ENCODE measurements at regions not wholly inside any gene's neighbourhood (a gene's known extent, or its start where the extent isn't known, plus 50 kb on each side); places are given as distances from the start of the nearest gene placed in this dataset.
"Not testable (repeated sequence)": the region's sequence is repeated elsewhere in the genome, so short reads cannot be mapped to it uniquely, and the experiment has no call there.

DNA sequence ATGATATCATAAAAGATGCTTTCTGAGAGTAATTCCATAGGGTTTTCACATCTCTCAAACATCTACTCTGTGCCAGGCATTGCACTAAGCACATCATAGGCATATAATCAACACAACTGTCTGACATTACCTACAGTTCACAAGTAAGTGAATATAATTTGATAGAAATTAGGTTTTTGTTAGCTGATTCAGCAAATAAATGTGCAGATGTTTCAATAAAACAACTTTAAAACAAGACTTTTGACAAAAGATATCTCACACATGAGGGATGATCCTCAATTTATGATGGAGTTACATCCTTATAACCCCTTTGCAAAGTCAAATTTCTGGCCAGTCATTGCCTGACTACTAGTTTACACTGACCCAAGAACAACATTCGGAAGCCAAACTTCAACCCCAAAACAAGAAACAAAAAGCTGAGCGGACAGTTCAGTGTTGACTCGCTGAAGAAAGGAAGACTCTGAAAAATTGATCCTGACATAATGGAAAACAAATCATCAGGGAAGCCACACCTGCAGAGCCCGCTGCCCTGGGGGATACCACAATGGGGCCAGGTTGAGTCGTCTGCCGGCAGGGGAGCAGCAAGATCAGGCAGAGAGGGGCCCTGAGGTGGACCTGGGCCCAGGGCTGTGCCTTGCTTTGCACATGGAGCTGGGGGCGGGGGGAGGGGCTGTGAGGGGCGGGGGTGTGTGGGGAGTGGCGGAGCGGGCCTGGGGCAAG lies 739.2 kb upstream of the GJE1 start:
- H3K27ac ChIP-seq (ENCODE audit: poor library complexity, severe bottlenecking), result no peak overlapping the region
- no peaks in the 10 kb centered on the region for H3K36me3 ChIP-seq (ENCODE audit: low read depth)
- TF ChIP-seq, protein P1, sequence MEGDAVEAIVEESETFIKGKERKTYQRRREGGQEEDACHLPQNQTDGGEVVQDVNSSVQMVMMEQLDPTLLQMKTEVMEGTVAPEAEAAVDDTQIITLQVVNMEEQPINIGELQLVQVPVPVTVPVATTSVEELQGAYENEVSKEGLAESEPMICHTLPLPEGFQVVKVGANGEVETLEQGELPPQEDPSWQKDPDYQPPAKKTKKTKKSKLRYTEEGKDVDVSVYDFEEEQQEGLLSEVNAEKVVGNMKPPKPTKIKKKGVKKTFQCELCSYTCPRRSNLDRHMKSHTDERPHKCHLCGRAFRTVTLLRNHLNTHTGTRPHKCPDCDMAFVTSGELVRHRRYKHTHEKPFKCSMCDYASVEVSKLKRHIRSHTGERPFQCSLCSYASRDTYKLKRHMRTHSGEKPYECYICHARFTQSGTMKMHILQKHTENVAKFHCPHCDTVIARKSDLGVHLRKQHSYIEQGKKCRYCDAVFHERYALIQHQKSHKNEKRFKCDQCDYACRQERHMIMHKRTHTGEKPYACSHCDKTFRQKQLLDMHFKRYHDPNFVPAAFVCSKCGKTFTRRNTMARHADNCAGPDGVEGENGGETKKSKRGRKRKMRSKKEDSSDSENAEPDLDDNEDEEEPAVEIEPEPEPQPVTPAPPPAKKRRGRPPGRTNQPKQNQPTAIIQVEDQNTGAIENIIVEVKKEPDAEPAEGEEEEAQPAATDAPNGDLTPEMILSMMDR (IDR thresholded peaks at IDR 0.05; ENCODE audit: poor library complexity, severe bottlenecking), result no peak
- ATAC-seq (ENCODE audit: low read depth), result no peak
- H3K4me3 ChIP-seq (ENCODE audit: severe bottlenecking), result no peak overlapping the region
- no peak for DNase-seq (ENCODE audit: low spot score)
- no peaks in the 10 kb centered on the region for H3K9me3 ChIP-seq (ENCODE audit: severe bottlenecking)
- H3K4me1 ChIP-seq (ENCODE audit: insufficient read depth, poor library complexity, severe bottlenecking), result no peaks in the 10 kb centered on the region
- no peaks in the 10 kb centered on the region for H3K27me3 ChIP-seq (ENCODE audit: insufficient read depth, poor library complexity, severe bottlenecking)

DNA sequence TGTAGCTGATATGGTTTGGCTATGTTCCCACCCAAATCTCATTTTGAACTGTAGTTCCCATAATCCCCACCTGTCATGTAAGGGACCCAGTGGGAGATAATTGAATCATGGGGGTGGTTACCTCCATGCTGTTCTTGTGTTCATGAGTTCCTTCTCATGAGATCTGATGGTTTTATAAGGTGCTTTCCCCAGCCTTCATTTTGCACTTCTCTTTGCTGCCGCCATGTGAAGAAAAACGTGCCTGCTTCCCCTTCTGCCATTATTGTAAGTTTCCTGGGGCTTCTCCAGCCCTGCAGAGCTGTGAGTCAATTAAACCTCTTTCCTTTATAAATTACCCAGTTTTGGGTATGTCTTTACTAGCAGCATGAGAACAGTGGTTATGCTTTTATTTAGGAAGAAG lies 741.6 kb upstream of the GJE1 start:
- not testable (repeated sequence) for H3K4me1 ChIP-seq (ENCODE audit: insufficient read depth, poor library complexity, severe bottlenecking); ATAC-seq (ENCODE audit: low read depth); DNase-seq (ENCODE audit: low spot score); H3K36me3 ChIP-seq (ENCODE audit: low read depth); H3K9me3 ChIP-seq (ENCODE audit: severe bottlenecking); H3K27me3 ChIP-seq (ENCODE audit: insufficient read depth, poor library complexity, severe bottlenecking); H3K4me3 ChIP-seq (ENCODE audit: severe bottlenecking); H3K27ac ChIP-seq (ENCODE audit: poor library complexity, severe bottlenecking)

DNA sequence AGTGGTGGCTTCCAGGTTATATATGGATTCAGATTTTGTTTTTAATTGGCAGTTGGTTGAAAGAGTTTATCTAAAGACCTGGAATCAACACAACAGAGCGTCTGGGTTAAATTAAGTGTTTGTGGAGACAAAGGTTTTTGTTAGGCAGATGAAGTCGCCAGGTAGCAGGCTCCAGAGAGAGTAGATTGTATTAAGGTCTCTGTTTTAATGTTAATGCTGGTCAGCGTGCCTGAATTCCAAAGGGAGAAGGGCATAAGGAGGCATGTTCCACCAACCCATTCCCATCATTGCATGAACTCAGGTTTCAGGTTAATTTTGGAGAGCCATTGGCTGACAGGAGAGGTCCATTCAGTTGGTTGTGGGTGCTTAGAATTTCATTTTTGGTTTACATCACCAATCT lies 744.1 kb upstream of the GJE1 start:
- no peaks in the 10 kb centered on the region for H3K9me3 ChIP-seq (ENCODE audit: severe bottlenecking)
- no peak for ATAC-seq (ENCODE audit: low read depth)
- H3K27me3 ChIP-seq (ENCODE audit: insufficient read depth, poor library complexity, severe bottlenecking), result no peaks in the 10 kb centered on the region
- no peaks in the 10 kb centered on the region for H3K36me3 ChIP-seq (ENCODE audit: low read depth)
- no peak overlapping the region for H3K27ac ChIP-seq (ENCODE audit: poor library complexity, severe bottlenecking)
- TF ChIP-seq, protein P1 (IDR thresholded peaks at IDR 0.05; ENCODE audit: poor library complexity, severe bottlenecking), result no peak
- H3K4me3 ChIP-seq (ENCODE audit: severe bottlenecking), result no peak overlapping the region
- DNase-seq (ENCODE audit: low spot score), result no peak
- H3K4me1 ChIP-seq (ENCODE audit: insufficient read depth, poor library complexity, severe bottlenecking), result no peaks in the 10 kb centered on the region

DNA sequence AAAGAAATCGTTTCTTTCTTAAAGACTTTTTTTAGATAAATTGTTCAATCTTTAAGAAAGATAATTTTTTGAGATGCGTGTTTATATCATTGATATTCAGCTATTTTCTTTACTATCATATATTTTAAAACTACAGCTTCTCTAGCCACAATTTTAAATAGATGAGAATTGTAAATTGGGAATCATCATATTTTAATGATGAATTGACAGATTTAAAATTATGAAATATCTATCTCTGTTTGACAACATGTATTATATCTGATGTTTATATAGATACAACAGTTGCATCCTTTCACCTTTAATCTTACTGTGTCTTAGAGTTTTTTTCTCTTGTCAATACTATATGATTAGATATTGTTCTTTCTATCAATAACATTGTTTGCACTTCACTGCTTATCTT lies 762.3 kb upstream of the GJE1 start:
- no peak for DNase-seq (ENCODE audit: low spot score)
- ATAC-seq (ENCODE audit: low read depth), result no peak
- H3K27me3 ChIP-seq (ENCODE audit: insufficient read depth, poor library complexity, severe bottlenecking), result no peaks in the 10 kb centered on the region
- no peaks in the 10 kb centered on the region for H3K4me1 ChIP-seq (ENCODE audit: insufficient read depth, poor library complexity, severe bottlenecking)
- no peaks in the 10 kb centered on the region for H3K36me3 ChIP-seq (ENCODE audit: low read depth)
- H3K27ac ChIP-seq (ENCODE audit: poor library complexity, severe bottlenecking), result no peak overlapping the region
- TF ChIP-seq, protein P1 (IDR thresholded peaks at IDR 0.05; ENCODE audit: poor library complexity, severe bottlenecking), result no peak
- H3K4me3 ChIP-seq (ENCODE audit: severe bottlenecking), result no peak overlapping the region
- H3K9me3 ChIP-seq (ENCODE audit: severe bottlenecking), result no peaks in the 10 kb centered on the region

DNA sequence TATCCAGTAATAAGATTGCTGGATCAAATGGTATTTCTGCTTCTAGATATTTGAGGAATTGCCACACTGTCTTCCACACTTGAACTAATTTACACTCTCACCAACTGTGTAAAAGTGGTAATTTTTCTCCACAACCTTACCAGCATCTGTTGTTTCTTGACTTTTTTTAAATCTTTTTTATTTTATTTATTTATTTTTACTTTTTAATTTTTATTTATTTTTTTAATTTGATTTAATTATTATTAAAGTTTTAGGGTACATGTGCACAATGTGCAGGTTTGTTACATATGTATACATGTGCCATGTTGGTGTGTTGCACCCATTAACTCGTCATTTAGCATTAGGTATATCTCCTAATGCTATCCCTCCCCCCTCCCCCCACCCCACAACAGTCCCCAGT lies 765.9 kb upstream of the GJE1 start:
- not testable (repeated sequence) for H3K9me3 ChIP-seq (ENCODE audit: severe bottlenecking)

DNA sequence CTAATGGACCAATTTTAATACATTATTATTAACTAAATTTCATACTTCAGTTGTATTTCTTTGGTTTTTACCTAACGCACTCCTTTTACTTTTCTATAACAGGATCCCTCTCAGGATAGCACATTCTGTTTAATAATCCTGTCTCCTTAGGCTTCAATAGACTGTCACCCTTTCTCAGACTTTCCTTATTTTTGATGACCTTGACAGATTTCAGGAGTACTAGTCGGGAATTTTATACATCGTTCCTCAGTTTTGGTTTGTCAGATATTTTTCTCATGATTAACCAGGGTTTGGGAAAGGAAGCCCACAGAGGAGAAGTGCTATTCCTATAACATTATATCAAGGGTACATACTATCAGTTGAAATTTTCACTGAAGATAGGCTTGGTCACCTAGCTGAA lies 768.0 kb upstream of the GJE1 start:
- no peaks in the 10 kb centered on the region for H3K36me3 ChIP-seq (ENCODE audit: low read depth)
- no peaks in the 10 kb centered on the region for H3K27me3 ChIP-seq (ENCODE audit: insufficient read depth, poor library complexity, severe bottlenecking)
- H3K9me3 ChIP-seq (ENCODE audit: severe bottlenecking), result no peaks in the 10 kb centered on the region
- DNase-seq (ENCODE audit: low spot score), result no peak
- TF ChIP-seq, protein P1 (IDR thresholded peaks at IDR 0.05; ENCODE audit: poor library complexity, severe bottlenecking), result no peak
- no peaks in the 10 kb centered on the region for H3K4me1 ChIP-seq (ENCODE audit: insufficient read depth, poor library complexity, severe bottlenecking)
- H3K27ac ChIP-seq (ENCODE audit: poor library complexity, severe bottlenecking), result no peak overlapping the region
- H3K4me3 ChIP-seq (ENCODE audit: severe bottlenecking), result no peak overlapping the region
- no peak for ATAC-seq (ENCODE audit: low read depth)

More for the DNA sequence above, 765.9 kb upstream of the GJE1 start:
- H3K4me1 ChIP-seq (ENCODE audit: insufficient read depth, poor library complexity, severe bottlenecking); ATAC-seq (ENCODE audit: low read depth); H3K27ac ChIP-seq (ENCODE audit: poor library complexity, severe bottlenecking); H3K4me3 ChIP-seq (ENCODE audit: severe bottlenecking); H3K27me3 ChIP-seq (ENCODE audit: insufficient read depth, poor library complexity, severe bottlenecking); DNase-seq (ENCODE audit: low spot score); H3K36me3 ChIP-seq (ENCODE audit: low read depth): not testable (repeated sequence)

All from RWPE2 (cell line).